LHCN-M2 (cell line): ENCODE measurements at regions not wholly inside any gene's neighbourhood (a gene's known extent, or its start where the extent isn't known, plus 50 kb on each side); places are given as distances from the start of the nearest gene placed in this dataset.
A peak's percentile ranks its signal among the peaks of the same experiment; 100 is the strongest.
"Not testable (repeated sequence)": the region's sequence is repeated elsewhere in the genome, so short reads cannot be mapped to it uniquely, and the experiment has no call there.

Experiments
- DNase-seq: peaks from one replicate; pipeline ENCODE4 v3.0.0-alpha.2; 2012; ENCODE audit warnings: low read depth

DNA sequence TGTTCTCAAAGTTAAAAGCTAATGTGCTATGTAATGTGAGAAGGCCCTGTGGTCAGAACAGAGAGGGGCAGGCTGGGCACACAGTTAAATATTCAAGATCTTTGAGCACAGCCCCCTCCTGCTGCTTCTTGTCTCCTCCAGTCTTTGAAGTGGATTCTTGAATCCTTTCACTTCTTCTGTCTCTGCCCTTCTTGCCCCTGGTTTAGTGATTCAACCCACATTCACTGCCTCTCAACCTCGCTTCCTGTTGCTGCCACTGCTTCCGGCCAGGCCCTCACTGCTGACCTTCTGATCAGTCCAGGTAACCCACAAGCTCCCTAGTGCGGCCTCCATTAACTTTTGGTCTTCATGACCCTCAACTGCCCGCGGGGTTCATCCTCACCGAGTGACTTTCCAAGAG, 417.3 kb upstream of the NOX3 start:
- no peak for DNase-seq

DNA sequence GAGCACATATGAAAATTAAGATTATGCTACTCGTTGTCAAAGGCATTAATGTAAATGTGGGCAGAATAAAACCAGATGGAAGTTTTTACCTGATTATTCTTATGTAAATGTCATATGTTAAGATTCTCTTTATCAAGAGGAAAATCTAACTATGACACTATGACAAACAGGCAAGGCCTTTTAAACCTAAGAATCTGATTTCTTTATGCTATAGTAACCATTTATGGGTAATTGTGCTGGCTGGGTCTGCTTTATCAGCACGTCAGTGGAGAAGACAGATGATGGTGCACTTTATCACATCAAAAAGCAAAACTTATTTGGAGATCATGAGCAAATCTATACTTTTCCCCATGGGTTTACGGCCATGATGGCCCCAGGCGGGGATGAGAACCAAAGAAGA, 412.0 kb upstream of the NOX3 start:
- no peak for DNase-seq

DNA sequence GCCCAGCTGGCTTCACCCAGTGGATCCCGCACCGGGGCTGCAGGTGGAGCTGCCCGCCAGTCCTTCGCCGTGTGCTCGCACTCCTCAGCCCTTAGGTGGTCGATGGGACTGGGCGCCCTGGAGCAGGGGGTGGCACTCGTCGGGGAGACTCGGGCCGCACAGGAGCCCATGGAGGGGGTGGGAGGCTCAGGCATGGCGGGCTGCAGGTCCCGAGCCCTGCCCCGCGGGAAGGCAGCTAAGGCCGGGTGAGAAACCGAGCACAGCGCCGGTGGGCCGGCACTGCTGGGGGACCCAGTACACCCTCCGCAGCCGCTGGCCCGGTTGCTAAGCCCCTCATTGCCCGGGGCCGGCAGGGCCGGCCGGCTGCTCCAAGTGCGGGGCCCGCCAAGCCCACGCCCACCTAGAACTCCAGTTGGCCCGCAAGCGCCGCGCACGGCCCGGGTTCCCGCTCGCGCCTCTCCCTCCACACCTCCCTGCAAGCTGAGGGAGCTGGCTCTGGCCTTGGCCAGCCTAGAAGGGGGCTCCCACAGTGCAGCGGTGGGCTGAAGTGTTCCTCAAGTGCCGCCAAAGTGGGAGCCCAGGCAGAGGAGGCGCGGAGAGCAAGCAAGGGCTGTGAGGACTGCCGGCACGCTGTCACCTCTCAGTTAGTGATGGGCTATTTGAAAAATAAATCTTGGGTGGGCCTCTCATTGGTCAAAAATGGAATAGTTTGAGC, 411.2 kb upstream of the NOX3 start:
- not testable (repeated sequence) for DNase-seq

DNA sequence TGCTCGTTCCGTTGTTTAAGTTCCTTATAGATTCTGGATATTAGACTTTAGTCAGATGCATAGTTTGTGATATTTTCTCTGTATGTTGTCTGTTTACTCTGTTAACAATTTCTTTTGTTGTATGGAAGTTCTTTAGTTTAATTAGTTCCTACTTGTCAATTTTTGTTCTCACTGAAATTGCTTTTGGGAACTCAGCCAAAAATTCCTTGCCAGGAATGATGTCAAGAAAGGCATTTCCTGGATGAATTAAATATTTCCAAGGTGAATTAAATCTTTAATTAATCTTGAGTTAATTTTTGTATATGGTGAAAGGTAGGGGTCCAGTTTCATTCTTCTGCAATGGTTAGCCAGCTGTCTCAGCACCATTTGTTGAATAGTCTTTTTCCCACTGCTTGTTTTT, 406.2 kb upstream of the NOX3 start:
- no peak for DNase-seq

DNA sequence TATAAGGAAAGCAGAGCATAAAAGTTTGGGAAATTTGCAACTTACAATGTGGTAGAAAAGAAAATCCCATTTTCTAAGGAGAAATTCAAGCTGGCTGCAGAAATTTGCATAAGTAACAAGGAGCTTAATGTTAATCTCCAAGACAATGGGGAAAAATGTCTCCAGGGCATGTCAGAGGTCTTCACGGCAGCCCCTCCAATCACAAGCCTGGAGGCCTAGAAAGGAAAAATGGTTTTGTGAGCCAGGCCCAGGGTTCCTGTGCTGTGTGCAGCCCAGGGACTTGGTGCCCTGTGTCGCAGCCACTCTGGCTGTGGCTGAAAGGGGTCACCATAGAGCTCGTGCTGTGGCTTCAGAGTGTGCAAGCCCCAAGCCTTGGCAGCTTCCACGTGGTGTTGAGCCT, 403.3 kb upstream of the NOX3 start:
- DNase-seq = not testable (repeated sequence)

DNA sequence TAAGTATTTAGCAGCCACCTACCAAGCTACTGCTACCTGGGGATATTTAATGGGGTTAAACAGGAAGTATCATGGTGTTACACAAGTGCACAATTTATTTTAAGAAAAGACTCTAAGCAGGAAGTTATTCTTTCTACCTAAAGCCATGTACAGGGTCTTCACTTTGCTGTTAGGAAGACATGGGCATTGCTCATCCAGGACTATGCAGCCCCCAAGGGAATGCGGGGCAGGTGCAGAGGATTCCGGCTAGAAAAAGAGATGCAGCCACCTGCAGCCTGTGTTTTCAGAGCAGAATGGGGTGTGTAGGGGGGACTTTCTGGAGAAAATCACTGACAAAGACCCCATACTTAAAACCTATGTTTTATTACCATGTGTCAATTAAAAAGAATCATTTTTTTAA, 399.1 kb upstream of the NOX3 start:
- DNase-seq = no peak

DNA sequence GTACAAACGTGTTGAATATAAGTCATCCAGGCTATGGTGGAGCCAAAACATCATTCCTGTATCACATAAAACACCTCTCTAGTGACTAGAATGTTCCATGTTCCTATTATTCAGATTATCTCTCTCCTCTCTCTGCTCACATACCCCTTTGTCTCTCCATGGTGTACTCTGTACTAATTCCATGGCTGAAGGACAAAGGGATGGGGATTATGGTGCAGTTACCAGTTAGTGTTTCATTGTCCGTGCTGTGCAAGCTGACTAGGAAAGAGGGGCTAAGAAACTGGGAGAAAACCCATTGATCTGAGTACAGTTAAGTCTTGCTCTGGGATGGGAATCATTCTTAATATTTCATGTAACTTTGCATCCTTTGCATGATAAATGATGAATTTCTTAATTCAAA, 397.4 kb upstream of the NOX3 start:
- DNase-seq = no peak

DNA sequence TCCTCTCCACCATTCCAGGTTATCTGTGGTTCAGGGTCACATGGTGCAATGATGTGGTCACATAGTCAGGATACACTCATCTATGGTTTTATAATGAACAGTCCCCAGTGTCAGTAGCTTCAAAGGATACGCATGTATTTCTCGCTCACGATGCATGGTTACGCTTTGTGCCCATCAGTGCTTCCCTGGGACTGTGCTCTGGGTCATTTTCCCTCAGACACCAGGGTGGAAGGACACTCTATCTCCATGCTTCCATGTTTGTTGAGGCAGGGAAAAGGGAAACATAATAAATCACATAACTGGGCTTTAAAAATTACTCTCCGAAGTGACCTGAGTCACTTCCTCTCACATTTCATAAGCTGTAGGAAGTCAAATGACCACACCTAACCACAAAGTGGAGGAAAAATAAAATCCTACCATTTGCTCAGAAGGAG, 394.8 kb upstream of the NOX3 start:
- peak; percentile 3 for DNase-seq

DNA sequence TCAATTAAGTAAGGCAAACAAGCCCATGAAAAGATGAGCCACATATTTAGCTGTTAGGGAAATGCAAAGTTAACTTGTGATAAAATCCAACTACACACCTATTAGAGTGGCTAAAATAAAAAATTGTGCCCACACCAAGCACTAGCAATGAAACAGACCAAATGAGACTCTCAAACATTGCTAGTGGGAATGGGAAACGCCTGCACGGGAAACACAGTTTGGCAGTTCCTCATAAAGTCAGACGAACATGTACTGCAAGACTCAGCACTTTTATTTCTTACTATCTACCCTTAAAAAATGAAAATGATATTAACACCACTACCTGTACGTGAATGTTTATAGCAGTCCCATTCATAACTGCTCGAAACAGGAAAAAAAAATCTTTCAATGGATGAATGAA, 392.1 kb upstream of the NOX3 start:
- DNase-seq = no peak

DNA sequence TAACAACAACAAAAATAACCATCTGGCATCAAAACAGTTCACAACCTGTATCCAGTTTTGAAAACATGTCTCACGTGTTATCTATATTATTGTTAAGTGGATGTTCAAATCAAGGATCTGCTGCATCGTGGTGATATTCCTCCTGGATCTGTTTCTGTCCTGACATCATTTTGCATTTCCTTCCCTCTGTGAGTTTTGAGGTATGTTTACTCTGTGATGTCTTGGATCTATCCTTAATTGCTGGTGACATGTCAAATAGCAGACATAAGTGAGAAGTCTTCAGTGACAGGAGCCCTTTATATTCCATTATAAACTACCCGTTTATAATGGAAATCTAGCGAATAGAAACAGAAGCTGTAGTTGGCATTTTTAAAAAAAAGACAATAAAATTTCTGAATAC, 381.8 kb upstream of the NOX3 start:
- no peak for DNase-seq

DNA sequence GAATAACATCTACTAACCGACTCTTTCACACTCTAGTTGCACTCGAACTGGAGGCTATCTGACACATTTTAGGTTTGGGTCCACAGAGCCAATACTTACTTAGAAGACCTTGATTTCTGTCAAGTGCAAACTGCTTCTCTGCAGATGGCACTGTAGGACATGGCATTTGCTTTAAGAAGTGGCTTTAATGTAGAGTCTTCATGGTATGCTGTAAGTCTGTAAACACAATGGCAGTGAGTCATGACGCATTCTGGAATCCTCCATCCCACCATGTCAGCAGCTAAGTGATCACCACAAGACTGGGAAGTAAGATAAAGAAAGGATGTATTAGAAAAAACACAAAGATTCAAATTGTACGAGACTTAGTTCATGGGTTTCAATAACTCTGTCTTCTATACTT, 377.0 kb upstream of the NOX3 start:
- DNase-seq = no peak

DNA sequence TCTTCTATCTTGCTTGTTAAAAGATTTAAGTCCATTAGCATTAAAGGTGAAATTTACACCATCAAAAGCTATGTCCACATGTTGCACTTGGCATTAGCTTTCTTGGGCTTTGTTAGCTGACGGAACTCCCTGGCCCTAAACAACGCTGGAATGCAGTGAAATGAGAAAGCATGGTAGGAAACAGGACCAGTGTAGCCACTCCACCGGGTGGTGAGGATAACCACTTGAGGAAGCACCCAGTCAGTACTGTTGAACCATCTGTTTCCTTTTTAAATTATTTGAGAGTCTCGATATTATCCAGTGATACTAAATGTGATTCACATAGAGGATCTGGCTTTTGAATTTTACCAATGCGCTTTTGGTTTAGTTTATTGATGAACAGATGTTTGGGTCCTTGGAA, 374.9 kb upstream of the NOX3 start:
- DNase-seq = no peak

DNA sequence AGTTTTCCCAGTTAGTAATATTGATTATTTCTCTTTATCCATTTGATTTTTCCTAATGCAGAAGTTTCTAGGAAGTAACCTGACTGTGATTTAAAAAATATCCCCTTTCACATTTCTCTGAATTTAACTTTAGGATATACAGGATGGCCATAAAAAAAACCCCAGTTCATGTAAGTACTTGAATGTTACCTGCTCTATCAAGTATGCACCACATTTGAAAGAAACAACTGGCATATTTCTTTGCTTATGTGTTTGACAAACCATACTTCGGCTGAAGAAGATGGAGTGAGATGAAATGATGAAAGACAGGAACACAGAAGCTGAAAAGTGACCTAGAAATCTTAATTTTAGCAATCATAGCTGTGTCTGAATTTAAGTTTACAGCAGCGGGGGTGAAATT, 374.0 kb upstream of the NOX3 start:
- DNase-seq = no peak

DNA sequence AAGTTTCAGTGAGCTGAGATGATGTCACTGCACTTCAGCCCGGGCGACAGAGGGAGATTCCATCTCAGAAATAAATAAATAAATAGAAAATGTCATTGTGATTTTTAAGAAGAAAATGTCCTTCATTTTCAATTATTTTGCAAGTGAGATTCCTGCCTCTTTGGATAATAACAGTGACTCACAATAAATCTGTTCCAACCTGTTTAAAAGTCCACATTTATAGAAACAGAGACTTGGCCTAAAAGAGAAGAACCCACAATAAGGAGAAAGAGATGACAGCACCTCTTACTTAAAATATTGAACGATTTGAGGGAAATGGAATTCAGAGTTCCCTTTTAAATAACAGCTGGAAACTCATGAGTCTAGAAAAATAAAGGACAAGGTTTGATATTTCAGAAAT, 373.4 kb upstream of the NOX3 start:
- no peak for DNase-seq

DNA sequence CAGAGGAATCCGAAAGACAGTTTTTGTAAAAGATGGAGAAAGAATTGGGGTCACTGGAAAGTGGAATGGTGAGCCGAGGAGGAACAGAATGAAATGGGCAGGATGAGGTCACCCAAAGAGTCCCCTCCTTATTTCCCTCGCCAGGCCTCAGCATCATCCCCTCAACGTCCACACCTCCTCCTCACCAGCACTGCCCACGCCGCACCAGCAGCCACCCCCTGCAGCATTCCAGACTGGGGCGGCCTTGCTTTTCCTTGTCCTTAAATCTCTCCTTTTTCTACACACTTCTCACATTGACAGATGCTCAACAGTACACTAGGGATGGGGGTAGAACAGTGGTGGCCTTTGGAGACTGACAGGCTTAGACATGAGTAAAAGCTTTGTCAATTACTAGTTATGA, 363.1 kb upstream of the NOX3 start:
- DNase-seq = no peak

DNA sequence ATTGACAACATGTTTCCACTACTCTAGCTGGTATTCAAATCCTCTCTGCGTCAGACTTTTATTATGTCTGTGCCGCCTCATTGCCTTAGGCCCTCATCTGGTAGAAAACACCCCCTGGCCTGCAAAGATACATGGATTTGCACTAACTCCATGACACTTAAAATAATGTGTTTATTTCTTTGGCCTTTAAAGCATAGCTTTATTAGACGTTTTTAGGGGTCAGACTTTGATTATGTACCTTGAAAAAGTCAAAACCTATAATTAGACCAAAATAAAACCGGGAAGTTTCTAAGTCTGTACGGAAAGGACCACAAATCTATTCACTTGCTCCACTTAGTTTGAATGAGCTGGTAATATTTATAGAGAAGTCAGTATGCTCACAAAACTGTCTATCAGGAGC, 357.9 kb upstream of the NOX3 start:
- DNase-seq = no peak

DNA sequence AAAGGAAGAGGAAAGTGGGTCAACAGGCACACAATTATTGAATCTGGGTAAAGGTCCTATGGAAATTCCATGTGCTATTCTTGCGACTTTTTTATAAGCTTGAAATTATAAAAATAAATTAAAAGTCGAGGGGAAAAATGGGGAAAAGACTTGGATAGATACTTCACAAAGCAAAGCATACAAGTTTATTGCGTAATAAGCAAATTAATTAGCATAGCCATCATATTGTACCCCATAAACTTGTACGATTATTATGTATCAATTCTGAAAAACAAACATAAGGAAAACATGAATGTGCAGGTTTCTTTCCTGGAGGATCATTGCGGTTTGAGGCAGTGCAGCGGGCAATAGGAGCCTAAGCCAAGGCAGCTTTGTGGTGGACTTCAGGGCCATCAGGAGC, 351.6 kb upstream of the NOX3 start:
- DNase-seq = no peak

DNA sequence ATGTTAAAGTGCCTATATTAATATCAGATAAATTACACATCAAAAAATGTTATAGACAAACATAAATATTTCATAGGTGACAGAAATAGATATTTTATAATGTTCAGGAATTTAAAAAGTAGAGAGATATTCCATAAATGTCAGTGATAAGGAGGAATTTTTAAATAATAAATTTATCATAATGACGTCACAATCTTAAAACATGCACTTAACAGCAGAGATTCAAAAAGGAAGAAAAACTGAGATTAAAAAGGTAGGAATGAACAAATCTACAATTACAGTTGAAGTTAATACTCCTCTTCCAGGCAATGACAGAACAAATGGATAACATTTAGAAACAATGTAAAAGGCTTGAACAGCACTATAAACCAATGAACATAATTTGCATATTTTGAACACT, 345.4 kb upstream of the NOX3 start:
- no peak for DNase-seq

DNA sequence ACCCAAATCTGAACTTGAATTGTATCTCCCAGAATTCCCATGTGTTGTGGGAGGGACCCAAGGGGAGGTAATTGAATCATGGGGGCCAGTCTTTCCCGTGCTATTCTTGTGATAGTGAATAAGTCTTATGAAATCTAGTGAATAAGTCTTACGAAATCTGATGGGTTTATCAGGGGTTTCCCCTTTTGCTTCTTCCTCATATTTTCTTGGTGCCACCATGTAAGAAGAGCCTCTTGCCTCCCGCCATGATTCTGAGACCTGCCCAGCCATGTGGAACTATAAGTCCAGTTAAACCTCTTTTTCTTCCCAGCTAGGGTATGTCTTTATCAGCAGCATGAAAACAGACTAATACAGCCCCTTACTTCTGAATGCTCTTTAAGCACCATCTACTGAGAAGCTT, 343.2 kb upstream of the NOX3 start:
- not testable (repeated sequence) for DNase-seq

DNA sequence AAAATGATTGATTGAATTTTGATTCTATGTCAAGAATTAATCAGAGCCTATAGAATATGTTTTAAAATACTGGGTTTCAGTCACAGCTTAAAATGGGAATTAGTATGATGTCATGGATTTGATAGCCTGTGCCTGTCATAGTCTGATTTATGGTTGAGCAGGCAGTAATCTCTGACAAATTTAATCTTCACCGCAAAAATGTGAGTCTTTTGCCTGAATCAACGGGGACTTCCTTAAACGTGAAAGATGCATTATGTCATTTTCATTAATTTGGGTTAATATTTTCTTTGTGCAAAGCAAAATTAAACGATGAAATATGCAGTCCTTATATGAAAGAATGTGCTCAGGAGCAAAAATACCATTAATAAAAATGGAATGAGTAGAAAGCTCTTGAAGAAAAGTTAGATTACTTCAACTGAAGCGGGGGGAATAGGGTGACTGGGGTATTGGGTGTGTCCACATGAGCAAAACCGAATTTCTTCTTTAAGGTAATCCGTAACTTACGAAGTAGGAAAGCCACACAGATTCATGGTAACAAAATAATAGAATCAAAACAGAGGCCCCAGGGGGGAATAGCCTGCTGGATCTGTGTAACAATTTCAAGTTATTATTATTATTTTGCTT, 339.6 kb upstream of the NOX3 start:
- peak; percentile 5 for DNase-seq

DNA sequence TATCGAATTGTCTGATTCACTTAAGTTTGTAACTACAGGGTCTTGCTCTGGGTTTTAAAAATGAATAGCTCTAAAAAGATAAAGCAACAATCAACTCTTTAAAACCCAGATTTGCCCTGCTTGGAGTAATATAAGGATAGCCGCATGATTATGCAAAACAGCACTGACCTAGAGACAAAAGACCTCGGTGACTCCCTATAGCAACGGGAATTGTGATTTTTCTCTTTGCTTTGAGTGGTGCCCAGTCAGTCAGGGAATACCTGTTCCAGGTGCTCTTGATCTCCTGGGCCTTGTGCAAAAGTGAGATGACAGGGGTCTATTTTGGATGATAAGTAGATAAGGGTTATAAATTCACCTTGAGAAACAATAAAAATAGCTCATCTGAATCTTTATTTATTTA, 336.3 kb upstream of the NOX3 start:
- DNase-seq = no peak

DNA sequence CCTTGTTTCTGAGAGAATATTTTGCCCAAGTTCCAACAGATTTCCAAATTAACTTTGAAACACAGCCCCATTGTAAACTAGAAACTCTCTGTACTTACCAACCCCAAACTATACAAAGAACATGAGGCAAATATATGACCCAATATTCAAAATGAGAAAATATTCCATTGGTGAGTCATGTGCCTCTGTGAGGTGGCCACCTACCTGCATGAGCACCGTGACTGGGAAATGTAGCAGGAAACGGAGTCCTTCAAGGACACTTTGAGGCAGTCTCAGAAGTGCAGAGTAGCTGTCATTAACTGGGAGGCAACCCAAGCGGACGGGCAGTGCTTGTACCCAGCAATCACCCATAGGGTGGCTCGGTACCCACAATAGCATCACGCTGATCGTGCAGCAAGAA, 335.5 kb upstream of the NOX3 start:
- DNase-seq = no peak

DNA sequence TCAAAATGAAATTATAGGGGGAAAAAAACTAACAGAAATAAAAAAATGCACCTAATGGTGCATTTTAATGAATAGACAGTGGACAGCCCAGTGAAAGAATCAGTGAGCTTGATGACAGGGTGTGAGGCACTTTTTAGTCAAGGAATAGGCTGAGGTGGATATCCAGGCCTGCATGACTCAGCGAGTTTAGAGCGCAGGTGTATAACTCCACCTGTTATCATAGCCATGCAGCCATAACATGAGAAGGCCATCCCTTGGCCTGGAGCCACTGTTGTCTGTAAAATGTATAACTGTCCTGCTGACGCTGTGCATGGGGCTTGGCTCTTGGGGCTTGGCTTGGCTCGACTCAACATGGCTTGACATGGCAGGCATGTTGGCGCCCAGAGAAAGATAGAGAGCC, 331.5 kb upstream of the NOX3 start:
- no peak for DNase-seq

DNA sequence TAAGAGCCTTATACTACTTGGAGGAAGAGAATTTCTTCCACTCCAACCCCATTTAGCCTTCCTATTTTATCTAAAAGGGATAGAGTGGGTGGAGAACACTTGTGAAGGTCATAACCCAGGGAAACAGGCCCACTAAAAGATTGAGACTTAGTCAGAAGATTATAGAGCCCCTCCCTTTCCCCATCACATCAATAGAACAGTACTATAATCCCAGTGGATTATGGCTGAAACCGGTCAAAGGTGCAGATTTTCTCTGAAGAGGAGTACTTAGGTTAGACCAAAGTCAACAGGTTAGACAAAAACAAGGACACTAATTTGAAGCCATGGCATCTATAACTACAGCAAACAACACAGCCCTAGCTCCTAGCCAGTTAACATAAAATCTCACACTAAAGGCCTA, 330.9 kb upstream of the NOX3 start:
- no peak for DNase-seq
